ENCODE measurements at regions not wholly inside any gene's neighbourhood (a gene's known extent, or its start where the extent isn't known, plus 50 kb on each side); places are given as distances from the start of the nearest gene placed in this dataset.

DNA sequence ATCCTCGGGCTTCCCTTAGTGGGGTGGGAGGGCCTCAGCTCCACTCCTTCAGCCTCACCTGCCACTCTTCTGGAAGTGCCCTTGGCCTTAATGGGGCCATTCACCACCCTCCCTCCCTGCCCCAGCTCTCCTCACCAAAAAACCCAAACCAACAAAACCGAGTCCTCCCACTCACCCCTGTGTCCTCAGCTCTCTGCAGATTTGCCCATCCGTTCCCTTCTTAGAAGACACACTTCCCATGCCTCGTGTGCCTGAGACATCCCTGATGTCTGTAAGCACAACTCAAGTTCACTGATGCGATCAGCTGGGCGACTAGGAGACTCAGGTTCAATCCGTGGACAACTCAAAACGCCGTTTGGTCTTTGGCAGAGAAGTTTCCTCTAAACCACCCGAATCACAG is 839.2 kb downstream of the TBC1D22A start:
- no peak for FAIRE-seq

- FAIRE-seq = no peak
Observed at GRCh38 chr22:47600791-47601625, 838.6 kb downstream of the TBC1D22A start.

DNA sequence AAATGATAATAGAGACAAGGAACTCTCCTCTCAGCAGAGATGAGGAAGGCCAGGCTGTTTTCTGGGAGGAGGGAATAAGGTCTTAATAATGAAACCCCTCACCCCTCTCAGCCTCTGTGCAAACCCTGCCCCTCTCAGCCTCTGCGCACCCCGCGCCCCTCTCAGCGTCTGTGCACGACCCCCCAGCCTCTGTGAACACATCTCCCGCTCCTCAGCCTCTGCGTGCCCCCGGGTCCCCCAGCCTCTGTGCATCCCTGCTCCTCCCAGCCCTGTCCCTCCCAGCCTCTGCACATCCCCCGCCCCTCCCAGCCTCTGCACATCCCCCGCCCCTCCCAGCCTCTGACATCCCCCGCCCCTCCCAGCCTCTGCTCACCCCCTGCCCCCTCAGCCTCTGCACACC is 837.8 kb downstream of the TBC1D22A start:
- no peak for FAIRE-seq

- FAIRE-seq = no peak
Observed at GRCh38 chr22:47599753-47600152, 837.3 kb downstream of the TBC1D22A start.

GRCh38 chr22:47598864-47599263 is 836.4 kb downstream of the TBC1D22A start:
- FAIRE-seq = no peak

- no peak for FAIRE-seq
Observed at GRCh38 chr22:47597041-47597440, 834.6 kb downstream of the TBC1D22A start.

DNA sequence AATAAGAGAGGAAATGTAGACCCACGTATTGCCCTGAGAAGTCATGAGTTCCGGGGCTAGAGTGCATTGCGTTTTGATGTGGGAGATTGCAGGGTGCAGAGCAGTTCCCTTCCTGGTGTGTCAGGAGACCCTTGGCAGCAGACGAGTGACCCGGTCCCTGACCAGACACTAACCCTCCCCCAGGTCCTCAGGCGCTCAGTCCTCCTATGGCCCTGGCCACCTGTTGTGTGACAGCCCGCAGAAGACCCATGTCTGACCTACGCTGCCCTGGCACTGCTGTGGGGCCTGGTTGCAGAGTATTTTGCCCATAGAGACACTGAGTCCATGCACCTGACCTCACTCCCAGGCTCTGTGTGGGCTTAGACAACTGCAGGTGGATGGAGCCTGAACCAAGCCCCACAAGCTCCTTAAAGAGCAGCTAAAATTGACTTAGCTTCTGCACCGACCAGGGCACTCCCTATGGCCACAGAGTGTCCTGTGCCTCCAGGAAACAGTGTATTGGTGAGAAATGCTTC is 833.8 kb downstream of the TBC1D22A start:
- no peak for FAIRE-seq

- no peak for FAIRE-seq
Observed at GRCh38 chr22:47594836-47595521, 832.5 kb downstream of the TBC1D22A start.

- no peak for FAIRE-seq
Observed at GRCh38 chr22:47593911-47594311, 831.5 kb downstream of the TBC1D22A start.

- no peak for FAIRE-seq
Observed at GRCh38 chr22:47593291-47593690, 830.8 kb downstream of the TBC1D22A start.

GRCh38 chr22:47592791-47593190 is 830.3 kb downstream of the TBC1D22A start:
- no peak for FAIRE-seq

DNA sequence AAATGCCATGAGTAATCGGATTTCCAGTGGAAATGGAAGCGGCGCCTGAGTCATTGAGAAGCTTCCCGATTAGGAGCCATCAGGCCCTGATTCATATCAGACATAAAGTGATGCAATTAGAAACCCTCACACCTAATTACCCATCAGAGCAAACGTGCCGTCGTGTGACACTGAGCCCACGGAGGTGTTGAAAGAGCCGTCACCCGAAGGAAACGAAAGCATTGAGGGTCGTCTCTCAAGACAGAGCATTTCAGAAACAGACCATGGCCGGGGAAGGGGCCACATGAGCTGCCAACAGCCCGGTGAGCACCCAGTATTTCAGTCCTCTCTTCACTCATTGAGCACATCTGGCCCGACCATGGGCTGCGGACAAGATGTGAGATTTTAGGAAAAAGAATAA is 829.3 kb downstream of the TBC1D22A start:
- no peak for FAIRE-seq

- no peak for FAIRE-seq
Observed at GRCh38 chr22:47591016-47591415, 828.6 kb downstream of the TBC1D22A start.

- no peak for FAIRE-seq
Observed at GRCh38 chr22:47589271-47590250, 827.1 kb downstream of the TBC1D22A start.

- no peak for FAIRE-seq
Observed at GRCh38 chr22:47588578-47588960, 826.1 kb downstream of the TBC1D22A start.

GRCh38 chr22:47587861-47588577 is 825.6 kb downstream of the TBC1D22A start:
- no peak for FAIRE-seq

DNA sequence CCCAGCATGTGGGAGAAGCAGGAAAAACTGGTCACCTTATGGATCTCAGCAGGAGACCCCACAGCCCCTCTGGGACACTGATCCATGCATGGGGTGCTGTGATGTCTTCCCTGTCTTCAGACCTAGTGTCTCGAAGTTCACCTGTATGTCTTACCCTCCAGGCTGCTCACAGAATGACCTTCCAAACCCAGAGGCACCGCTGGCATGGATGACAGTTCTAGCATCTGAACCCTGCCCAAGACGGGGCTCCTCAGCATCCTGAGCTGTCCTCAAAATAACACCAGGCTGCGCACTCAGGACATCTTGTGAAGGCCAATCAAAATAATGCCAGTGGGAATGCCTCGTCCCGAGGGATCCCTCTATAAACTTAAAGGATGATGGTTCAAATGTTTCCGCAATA is 824.9 kb downstream of the TBC1D22A start:
- no peak for FAIRE-seq

- no peak for FAIRE-seq
Observed at GRCh38 chr22:47586946-47587345, 824.5 kb downstream of the TBC1D22A start.

- no peak for FAIRE-seq
Observed at GRCh38 chr22:47586038-47586437, 823.6 kb downstream of the TBC1D22A start.

- FAIRE-seq = no peak
Observed at GRCh38 chr22:47583959-47584562, 821.6 kb downstream of the TBC1D22A start.

GRCh38 chr22:47582067-47582466 is 819.6 kb downstream of the TBC1D22A start:
- no peak for FAIRE-seq

- FAIRE-seq = no peak
Observed at GRCh38 chr22:47580121-47580520, 817.7 kb downstream of the TBC1D22A start.
